NCI-H226 (cell line): ENCODE measurements at regions not wholly inside any gene's neighbourhood (a gene's known extent, or its start where the extent isn't known, plus 50 kb on each side); places are given as distances from the start of the nearest gene placed in this dataset.
"Not testable (repeated sequence)": the region's sequence is repeated elsewhere in the genome, so short reads cannot be mapped to it uniquely, and the experiment has no call there.

Experiments used
- DNase-seq: peaks from one replicate; pipeline ENCODE4 v3.0.0-alpha.2; 2015

GRCh38 chr13:100809856-100810255, 135.3 kb upstream of the TMTC4 start:
- no peak for DNase-seq

GRCh38 chr13:100809129-100809390, 134.5 kb upstream of the TMTC4 start:
- DNase-seq, result no peak

- no peak for DNase-seq
Observed at GRCh38 chr13:100808330-100809128, 133.9 kb upstream of the TMTC4 start.

- DNase-seq, result no peak
Observed at GRCh38 chr13:100803091-100803490, 128.5 kb upstream of the TMTC4 start.

GRCh38 chr13:100800283-100800875, 125.8 kb upstream of the TMTC4 start:
- no peak for DNase-seq

GRCh38 chr13:100798739-100799361, 124.3 kb upstream of the TMTC4 start:
- DNase-seq, result no peak

GRCh38 chr13:100797921-100798320, 123.3 kb upstream of the TMTC4 start:
- DNase-seq, result no peak

GRCh38 chr13:100796463-100796862, 121.9 kb upstream of the TMTC4 start:
- no peak for DNase-seq

GRCh38 chr13:100794575-100794974, 120.0 kb upstream of the TMTC4 start:
- no peak for DNase-seq

- DNase-seq, result no peak
Observed at GRCh38 chr13:100790405-100790804, 115.8 kb upstream of the TMTC4 start.

- no peak for DNase-seq
Observed at GRCh38 chr13:100789968-100790367, 115.4 kb upstream of the TMTC4 start.

GRCh38 chr13:100789481-100789880, 114.9 kb upstream of the TMTC4 start:
- DNase-seq, result no peak

- no peak for DNase-seq
Observed at GRCh38 chr13:100789025-100789424, 114.4 kb upstream of the TMTC4 start.

GRCh38 chr13:100788540-100788939, 113.9 kb upstream of the TMTC4 start:
- no peak for DNase-seq

GRCh38 chr13:100787899-100788298, 113.3 kb upstream of the TMTC4 start:
- no peak for DNase-seq

GRCh38 chr13:100776686-100777085, 102.1 kb upstream of the TMTC4 start:
- DNase-seq, result not testable (repeated sequence)

- no peak for DNase-seq
Observed at GRCh38 chr13:100773923-100774663, 99.5 kb upstream of the TMTC4 start.

- DNase-seq, result no peak
Observed at GRCh38 chr13:100773429-100773828, 98.8 kb upstream of the TMTC4 start.

GRCh38 chr13:100767192-100767591, 92.6 kb upstream of the TMTC4 start:
- DNase-seq, result no peak

- DNase-seq, result not testable (repeated sequence)
Observed at GRCh38 chr13:100766570-100766969, 92.0 kb upstream of the TMTC4 start.

- DNase-seq, result no peak
Observed at GRCh38 chr13:100764937-100765336, 90.3 kb upstream of the TMTC4 start.

- DNase-seq, result not testable (repeated sequence)
Observed at GRCh38 chr13:100762126-100762525, 87.5 kb upstream of the TMTC4 start.

- no peak for DNase-seq
Observed at GRCh38 chr13:100755891-100756290, 81.3 kb upstream of the TMTC4 start.

- no peak for DNase-seq
Observed at GRCh38 chr13:100754459-100754858, 79.9 kb upstream of the TMTC4 start.
